Spleen (tissue), 11 donors: ENCODE measurements at regions not wholly inside any gene's neighbourhood (a gene's known extent, or its start where the extent isn't known, plus 50 kb on each side); places are given as distances from the start of the nearest gene placed in this dataset.

Experiments used
- DNase-seq: peaks from one replicate; pipeline ENCODE4 v3.0.0-alpha.2; 2020
- H3K27ac ChIP-seq, 8 donors: fragments of 200-600 bp; sonication (generic) in 7 of 8; 1 replicate in 4 of 8; 2 replicates in 4 of 8; pipeline versions ENCODE4 v1.5.0 to v1.8.0; 2016 to 2021; ENCODE audit warnings: inconsistent platforms in 4 of 8, mild to moderate bottlenecking in 4 of 8, moderate library complexity in 1 of 8
- H3K27me3 ChIP-seq, 7 donors: fragments of 200-600 bp; sonication (generic) in 6 of 7; replicated peaks in 1 of 7; 1 replicate in 4 of 7; 2 replicates in 3 of 7; pipeline versions ENCODE4 v1.5.0 to v1.8.0; 2016 to 2021; ENCODE audit warnings: inconsistent platforms in 3 of 7, mild to moderate bottlenecking in 1 of 7
- H3K36me3 ChIP-seq, 6 donors: fragments of 200-600 bp; sonication (generic) in 5 of 6; 1 replicate in 4 of 6; 2 replicates in 2 of 6; pipeline versions ENCODE4 v1.5.0 to v1.8.0; 2016 to 2021; ENCODE audit warnings: inconsistent platforms in 2 of 6
- H3K4me1 ChIP-seq, 6 donors: fragments of 200-600 bp; sonication (generic) in 5 of 6; 1 replicate in 3 of 6; 2 replicates in 3 of 6; pipeline versions ENCODE4 v1.5.0 to v1.8.0; 2016 to 2021; ENCODE audit warnings: inconsistent platforms in 3 of 6
- H3K4me3 ChIP-seq, 8 donors: fragments of 200-600 bp; sonication (generic) in 7 of 8; 1 replicate in 4 of 8; 2 replicates in 4 of 8; pipeline versions ENCODE4 v1.5.0 to v1.8.0; 2016 to 2021; ENCODE audit warnings: inconsistent platforms in 4 of 8, mild to moderate bottlenecking in 4 of 8, moderate library complexity in 2 of 8
- H3K9me3 ChIP-seq, 8 donors: fragments of 200-600 bp; sonication (generic) in 7 of 8; 1 replicate in 4 of 8; 2 replicates in 4 of 8; pipeline versions ENCODE4 v1.5.0 to v1.8.0; 2016 to 2021; ENCODE audit warnings: inconsistent platforms in 4 of 8
- CTCF ChIP-seq, 11 experiments: fragments of 200-600 bp in 7 of 11; fragments of 450-650 bp in 4 of 11; sonication (generic) in 4 of 11; IDR thresholded peaks in 8 of 11; conservative IDR thresholded peaks in 3 of 11; 1 replicate in 7 of 11; 2 replicates in 4 of 11; pipeline versions ENCODE4 v1.4.0 to v1.8.0; 2016 to 2021; ENCODE audit warnings: antibody characterized with exemption in 11 of 11, inconsistent platforms in 4 of 11, mild to moderate bottlenecking in 1 of 11
- POLR2A ChIP-seq, 3 donors: fragments of 450-650 bp; IDR thresholded peaks; one replicate each; pipeline ENCODE4 v1.5.1; 2017; ENCODE audit warnings: antibody characterized with exemption in 3 of 3, mild to moderate bottlenecking in 1 of 3
- POLR2AphosphoS5 ChIP-seq, 3 donors: sonication (generic); formaldehyde crosslinking; IDR thresholded peaks; one replicate each; pipeline ENCODE4 v1.5.1; 2017; ENCODE audit warnings: antibody characterized with exemption in 3 of 3
- WGBS, 5 donors: extraction: QIAGEN DNeasy Blood & Tissue Kit in 3 of 5; methylation state at CpG; one replicate each; pipeline versions ENCODE4 v1.1.5 to v1.1.7; 2013 to 2018; 5-methylcytosine and 5-hydroxymethylcytosine counted together
- intact Hi-C: fragments of 100-400 bp; cut with DNase I; formaldehyde crosslinking; loops from one replicate; pipeline ENCODE4 v1.15.0; 2023; ENCODE audit warnings: low total_unique reads
- donor health status: healthy with polysubstance abuse.
- donor health status: DM: no; HTN: no; CAD: no; lungs with moderate emphysema.
- donor health status: DM: no; HTN: no; CAD: no.
- donor health status: Bipolar disorder and iron deficiency.
- donor health status: healthy.
- donor health status: DM: no; HTN: no; CAD: no.
- donor health status: DM: yes; HTN: yes; CAD: no.

GRCh38 chr7:97659363-97660045 is 72.4 kb upstream of the TAC1 start:
- WGBS, 5 donors, result 80 to 95% (median 84%) methylated on average over 3 of the region's 3 CpGs
- no peak for DNase-seq
- Histone ChIP-seq H3K36me3 (no peaks in the 10 kb centered on the region), H3K27me3 (no peaks in the 10 kb centered on the region), H3K27ac (no peak overlapping the region), H3K4me3 (no peak overlapping the region), H3K4me1 (no peaks in the 10 kb centered on the region), H3K9me3 (no peaks in the 10 kb centered on the region)
- TF ChIP-seq POLR2A (IDR thresholded peaks at IDR 0.05) (no peak), POLR2AphosphoS5 (IDR thresholded peaks at IDR 0.05) (no peak), CTCF (IDR thresholded peaks at IDR 0.05 in 8 of 11, conservative IDR thresholded peaks at IDR 0.05 in 3 of 11) (no peak)
- intact Hi-C loops, result no loop called here

GRCh38 chr7:97667359-97667758 is 64.5 kb upstream of the TAC1 start:
- Histone ChIP-seq H3K4me3 (no peak overlapping the region), H3K4me1 (no peaks in the 10 kb centered on the region), H3K9me3 (no peaks in the 10 kb centered on the region), H3K27ac (no peak overlapping the region), H3K27me3 (no peaks in the 10 kb centered on the region), H3K36me3 (no peaks in the 10 kb centered on the region)
- TF ChIP-seq POLR2A (IDR thresholded peaks at IDR 0.05) (no peak), POLR2AphosphoS5 (IDR thresholded peaks at IDR 0.05) (no peak), CTCF (IDR thresholded peaks at IDR 0.05 in 8 of 11, conservative IDR thresholded peaks at IDR 0.05 in 3 of 11) (no peak)
- intact Hi-C loops, result no loop called here
- no peak for DNase-seq
- WGBS, 5 donors, result 51 to 70% (median 58%) methylated on average over 1 of the region's 1 CpG

- Histone ChIP-seq H3K9me3 (no peaks in the 10 kb centered on the region), H3K27me3 (no peaks in the 10 kb centered on the region), H3K4me3 (no peak overlapping the region), H3K4me1 (no peaks in the 10 kb centered on the region), H3K27ac (no peak overlapping the region), H3K36me3 (no peaks in the 10 kb centered on the region)
- intact Hi-C loops, result no loop called here
- TF ChIP-seq POLR2AphosphoS5 (IDR thresholded peaks at IDR 0.05), result no peak
- no peak for TF ChIP-seq CTCF (IDR thresholded peaks at IDR 0.05 in 8 of 11, conservative IDR thresholded peaks at IDR 0.05 in 3 of 11)
- TF ChIP-seq POLR2A (IDR thresholded peaks at IDR 0.05), result no peak
- DNase-seq, result no peak
These were observed 60.3 kb upstream of the TAC1 start for GRCh38 chr7:97671571-97671970.

GRCh38 chr7:97680622-97681021 is 51.3 kb upstream of the TAC1 start:
- 40 to 59% (median 50%) methylated on average over 1 of the region's 1 CpG for WGBS, 5 donors
- no peak for DNase-seq
- Histone ChIP-seq H3K36me3 (no peaks in the 10 kb centered on the region), H3K4me1 (no peaks in the 10 kb centered on the region), H3K27me3 (no peaks in the 10 kb centered on the region), H3K27ac (no peak overlapping the region), H3K9me3 (no peaks in the 10 kb centered on the region), H3K4me3 (no peak overlapping the region)
- TF ChIP-seq CTCF (IDR thresholded peaks at IDR 0.05 in 8 of 11, conservative IDR thresholded peaks at IDR 0.05 in 3 of 11) (no peak), POLR2A (IDR thresholded peaks at IDR 0.05) (no peak), POLR2AphosphoS5 (IDR thresholded peaks at IDR 0.05) (no peak)
- intact Hi-C loops, result no loop called here
